HL-60/S4 (cell line): ENCODE measurements at regions not wholly inside any gene's neighbourhood (a gene's known extent, or its start where the extent isn't known, plus 50 kb on each side); places are given as distances from the start of the nearest gene placed in this dataset.
"Not testable (repeated sequence)": the region's sequence is repeated elsewhere in the genome, so short reads cannot be mapped to it uniquely, and the experiment has no call there.

Experiments
- in situ Hi-C: fragments of 300-500 bp; cut with MboI; formaldehyde crosslinking; loops from 2 replicates; pipeline ENCODE4 v1.14.3; 2022; ENCODE audit warnings: low sequenced_read_pairs

GRCh38 chr3:177905173-177906125 lies 630.8 kb upstream of the KCNMB2 start:
- in situ Hi-C loops = no loop called here

- in situ Hi-C loops = no loop called here
Observed at GRCh38 chr3:177906126-177906511, 630.1 kb upstream of the KCNMB2 start.

- in situ Hi-C loops = no loop called here
Observed at GRCh38 chr3:177906578-177907229, 629.5 kb upstream of the KCNMB2 start.

GRCh38 chr3:177909530-177909929 lies 626.7 kb upstream of the KCNMB2 start:
- in situ Hi-C loops = not testable (repeated sequence)

GRCh38 chr3:177914224-177914623 lies 622.0 kb upstream of the KCNMB2 start:
- in situ Hi-C loops = no loop called here

GRCh38 chr3:177916461-177916860 lies 619.8 kb upstream of the KCNMB2 start:
- in situ Hi-C loops = no loop called here

GRCh38 chr3:177917234-177917861 lies 618.9 kb upstream of the KCNMB2 start:
- in situ Hi-C loops = no loop called here

GRCh38 chr3:177921153-177921552 lies 615.1 kb upstream of the KCNMB2 start:
- in situ Hi-C loops = no loop called here

GRCh38 chr3:177924261-177924660 lies 612.0 kb upstream of the KCNMB2 start:
- in situ Hi-C loops = no loop called here

- in situ Hi-C loops = no loop called here
Observed at GRCh38 chr3:177928172-177928873, 607.9 kb upstream of the KCNMB2 start.

- in situ Hi-C loops = no loop called here
Observed at GRCh38 chr3:177929310-177929709, 606.9 kb upstream of the KCNMB2 start.

- in situ Hi-C loops = no loop called here
Observed at GRCh38 chr3:177930771-177931170, 605.5 kb upstream of the KCNMB2 start.

GRCh38 chr3:177931346-177931745 lies 604.9 kb upstream of the KCNMB2 start:
- in situ Hi-C loops = no loop called here

GRCh38 chr3:177932346-177932745 lies 603.9 kb upstream of the KCNMB2 start:
- in situ Hi-C loops = no loop called here

GRCh38 chr3:177932750-177933660 lies 603.2 kb upstream of the KCNMB2 start:
- in situ Hi-C loops = no loop called here

GRCh38 chr3:177934001-177934891 lies 602.0 kb upstream of the KCNMB2 start:
- in situ Hi-C loops = no loop called here

GRCh38 chr3:177935047-177935446 lies 601.2 kb upstream of the KCNMB2 start:
- in situ Hi-C loops = no loop called here

GRCh38 chr3:177936721-177937120 lies 599.5 kb upstream of the KCNMB2 start:
- in situ Hi-C loops = no loop called here

- in situ Hi-C loops = no loop called here
Observed at GRCh38 chr3:177942911-177943310, 593.3 kb upstream of the KCNMB2 start.
